OCI-LY3 (cell line): ENCODE measurements at regions not wholly inside any gene's neighbourhood (a gene's known extent, or its start where the extent isn't known, plus 50 kb on each side); places are given as distances from the start of the nearest gene placed in this dataset.

Source experiments
- EZH2phosphoT487 ChIP-seq: fragments of 200-600 bp; shearing (Covaris generic); IDR thresholded peaks from 2 replicates; pipeline ENCODE4 v1.6.1; 2018; ENCODE audit warnings: antibody characterized with exemption, mixed run types, low read depth
- TF ChIP-seq, protein P1 (sequence below): fragments of 200-600, 300-600 bp; sonication (generic); IDR thresholded peaks from 2 replicates; pipeline ENCODE4 v1.5.1; 2014; ENCODE audit warnings: antibody characterized with exemption, low read length, low read depth

DNA sequence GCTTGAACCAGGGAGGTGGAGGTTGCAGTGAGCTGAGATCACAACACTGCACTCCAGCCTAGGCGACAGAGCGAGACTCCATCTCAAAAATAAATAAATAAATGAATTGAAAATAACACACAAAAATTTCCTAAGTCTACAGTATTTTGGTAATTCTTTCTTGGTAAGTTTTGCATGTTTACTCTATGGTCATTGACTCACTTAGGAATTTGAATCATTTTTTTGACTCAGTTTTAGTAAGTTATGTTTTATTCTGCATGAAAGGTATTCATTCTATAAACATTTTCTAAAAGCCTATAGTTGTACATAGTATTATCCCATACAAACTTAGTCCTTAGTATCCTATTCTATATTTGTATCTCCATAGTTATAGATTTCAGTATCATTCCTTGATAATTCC lies 772.9 kb upstream of the SLIT2 start:
- TF ChIP-seq, protein P1, sequence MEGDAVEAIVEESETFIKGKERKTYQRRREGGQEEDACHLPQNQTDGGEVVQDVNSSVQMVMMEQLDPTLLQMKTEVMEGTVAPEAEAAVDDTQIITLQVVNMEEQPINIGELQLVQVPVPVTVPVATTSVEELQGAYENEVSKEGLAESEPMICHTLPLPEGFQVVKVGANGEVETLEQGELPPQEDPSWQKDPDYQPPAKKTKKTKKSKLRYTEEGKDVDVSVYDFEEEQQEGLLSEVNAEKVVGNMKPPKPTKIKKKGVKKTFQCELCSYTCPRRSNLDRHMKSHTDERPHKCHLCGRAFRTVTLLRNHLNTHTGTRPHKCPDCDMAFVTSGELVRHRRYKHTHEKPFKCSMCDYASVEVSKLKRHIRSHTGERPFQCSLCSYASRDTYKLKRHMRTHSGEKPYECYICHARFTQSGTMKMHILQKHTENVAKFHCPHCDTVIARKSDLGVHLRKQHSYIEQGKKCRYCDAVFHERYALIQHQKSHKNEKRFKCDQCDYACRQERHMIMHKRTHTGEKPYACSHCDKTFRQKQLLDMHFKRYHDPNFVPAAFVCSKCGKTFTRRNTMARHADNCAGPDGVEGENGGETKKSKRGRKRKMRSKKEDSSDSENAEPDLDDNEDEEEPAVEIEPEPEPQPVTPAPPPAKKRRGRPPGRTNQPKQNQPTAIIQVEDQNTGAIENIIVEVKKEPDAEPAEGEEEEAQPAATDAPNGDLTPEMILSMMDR, result no peak
- no peak for TF ChIP-seq EZH2phosphoT487
